CD8-positive, alpha-beta memory T cell (primary cell): ENCODE measurements at regions not wholly inside any gene's neighbourhood (a gene's known extent, or its start where the extent isn't known, plus 50 kb on each side); places are given as distances from the start of the nearest gene placed in this dataset.
"Not testable (repeated sequence)": the region's sequence is repeated elsewhere in the genome, so short reads cannot be mapped to it uniquely, and the experiment has no call there.

ENCODE experiments used
- CTCF ChIA-PET: fragments of 350-600 bp; sonication (Branson Sonifier 250); formaldehyde crosslinking; loops from one replicate; lab custom pipeline; 2021; ENCODE audit warnings: antibody characterized with exemption; lab: Charles Lee
- POLR2A ChIA-PET: fragments of 350-600 bp; sonication (Branson Sonifier 250); formaldehyde crosslinking; loops from one replicate; lab custom pipeline; 2021; ENCODE audit warnings: antibody characterized with exemption; lab: Charles Lee
- DNase-seq, 5 donors: peaks; one replicate each; pipeline versions ENCODE4 v3.0.0 to v3.0.0-alpha.2; 2020 to 2022; ENCODE audit warnings: mixed read lengths in 1 of 5
- H3K27ac ChIP-seq: one replicate; pipeline ENCODE4 v1.7.0; 2013; ENCODE audit warnings: low read depth, mild to moderate bottlenecking, low read length, moderate library complexity
- H3K27me3 ChIP-seq: 2 replicates; pipeline ENCODE4 v1.7.0; 2013; ENCODE audit warnings: low read length, mild to moderate bottlenecking; ENCODE audit not compliant: insufficient read depth, poor library complexity, severe bottlenecking
- H3K36me3 ChIP-seq: 2 replicates; pipeline ENCODE4 v1.7.0; 2013; ENCODE audit warnings: mild to moderate bottlenecking, low read length, moderate library complexity; ENCODE audit not compliant: insufficient read depth
- H3K4me1 ChIP-seq: 2 replicates; pipeline ENCODE4 v1.7.0; 2013; ENCODE audit warnings: mild to moderate bottlenecking, low read length, moderate library complexity; ENCODE audit not compliant: insufficient read depth
- H3K4me3 ChIP-seq: 2 replicates; pipeline ENCODE4 v1.7.0; 2013; ENCODE audit warnings: mild to moderate bottlenecking, low read length
- H3K9me3 ChIP-seq: 2 replicates; pipeline ENCODE4 v1.7.0; 2013; ENCODE audit warnings: mild to moderate bottlenecking, low read length
- H3K27ac Mint-ChIP-seq, 8 donors: one replicate each; pipeline ENCODE4 v1.8.0; 2020 to 2021; ENCODE audit warnings: mixed read lengths in 8 of 8, mild to moderate bottlenecking in 6 of 8, inconsistent platforms in 3 of 8, moderate library complexity in 3 of 8
- H3K27me3 Mint-ChIP-seq, 2 donors: one replicate each; pipeline ENCODE4 v1.8.0; 2020 to 2021; ENCODE audit warnings: mixed read lengths in 2 of 2, mild to moderate bottlenecking in 1 of 2, moderate library complexity in 1 of 2
- H3K36me3 Mint-ChIP-seq, 3 donors: one replicate each; pipeline ENCODE4 v1.8.0; 2020 to 2021; ENCODE audit warnings: mixed read lengths in 3 of 3, inconsistent platforms in 1 of 3, mild to moderate bottlenecking in 1 of 3
- H3K4me1 Mint-ChIP-seq, 3 donors: one replicate each; pipeline ENCODE4 v1.8.0; 2020 to 2021; ENCODE audit warnings: mixed read lengths in 3 of 3, inconsistent platforms in 1 of 3, mild to moderate bottlenecking in 1 of 3
- H3K4me3 Mint-ChIP-seq, 7 donors: one replicate each; pipeline ENCODE4 v1.8.0; 2020 to 2021; ENCODE audit warnings: mixed read lengths in 7 of 7, mild to moderate bottlenecking in 6 of 7, moderate library complexity in 4 of 7, inconsistent platforms in 2 of 7
- H3K9me3 Mint-ChIP-seq, 5 donors: one replicate each; pipeline ENCODE4 v1.8.0; 2020 to 2022; ENCODE audit warnings: mixed read lengths in 5 of 5, mild to moderate bottlenecking in 3 of 5, moderate library complexity in 2 of 5, inconsistent platforms in 1 of 5

DNA sequence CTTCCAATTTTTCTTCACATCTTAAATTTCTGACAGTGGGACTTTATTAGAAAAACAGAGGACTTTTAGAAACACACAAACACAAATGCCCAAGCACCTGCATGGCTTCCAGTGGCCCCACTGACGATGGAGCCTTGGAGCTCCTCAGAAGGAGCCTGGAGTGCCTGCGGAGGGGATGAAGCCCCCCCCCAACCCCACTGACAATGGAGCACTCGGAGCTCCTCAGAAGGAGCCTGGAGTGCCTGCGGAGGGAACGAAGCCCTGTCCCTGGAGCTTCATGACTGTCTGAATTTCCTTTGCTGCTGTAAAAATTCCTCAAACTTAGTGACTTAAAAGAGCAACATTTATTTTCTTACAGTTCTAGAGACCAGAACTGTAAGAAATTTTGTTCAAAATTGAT, 80.1 kb upstream of the VRK1 start:
- DNase-seq = no peak
- Mint-ChIP-seq H3K9me3 (no peaks in the 10 kb centered on the region), H3K36me3 (no peaks in the 10 kb centered on the region), H3K4me1 (no peaks in the 10 kb centered on the region), H3K4me3 (no peak overlapping the region), H3K27ac (no peak overlapping the region), H3K27me3 (peaks cover 21 to 57% of the 10 kb centered on the region in 2 donors)
- CTCF ChIA-PET = no interaction called here
- Histone ChIP-seq H3K36me3 (no peaks in the 10 kb centered on the region), H3K27me3 (no peaks in the 10 kb centered on the region), H3K9me3 (no peaks in the 10 kb centered on the region), H3K4me3 (no peak overlapping the region), H3K4me1 (no peaks in the 10 kb centered on the region), H3K27ac (no peak overlapping the region)
- POLR2A ChIA-PET = no interaction called here

DNA sequence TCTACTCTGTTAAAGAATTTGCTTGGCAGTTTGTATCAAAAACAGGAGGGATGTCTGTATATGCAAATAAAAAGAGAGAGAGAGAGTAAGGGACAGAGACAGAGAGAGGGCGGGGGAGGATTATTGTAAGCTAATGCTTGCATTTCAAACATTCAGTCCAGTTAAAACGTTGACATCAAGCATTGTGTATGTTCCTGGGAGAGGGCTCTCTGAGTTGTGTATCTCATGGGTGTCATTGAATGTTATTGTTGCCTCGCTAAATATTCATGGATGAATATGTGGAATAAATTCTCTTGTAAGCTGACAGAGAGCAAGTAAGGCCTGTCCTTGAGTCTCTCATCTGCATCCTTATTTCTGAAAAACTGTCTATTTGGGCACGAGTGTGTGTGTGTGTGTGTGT, 78.8 kb upstream of the VRK1 start:
- no peak overlapping the region for H3K27ac Mint-ChIP-seq
- H3K9me3 Mint-ChIP-seq = no peaks in the 10 kb centered on the region
- H3K27me3 Mint-ChIP-seq = peaks cover 18 to 46% of the 10 kb centered on the region in 2 donors
- Histone ChIP-seq H3K9me3 (no peaks in the 10 kb centered on the region), H3K27me3 (no peaks in the 10 kb centered on the region), H3K27ac (no peak overlapping the region), H3K4me3 (no peak overlapping the region), H3K36me3 (no peaks in the 10 kb centered on the region), H3K4me1 (no peaks in the 10 kb centered on the region)
- H3K4me3 Mint-ChIP-seq = no peak overlapping the region
- no peaks in the 10 kb centered on the region for H3K4me1 Mint-ChIP-seq
- CTCF ChIA-PET = no interaction called here
- POLR2A ChIA-PET = no interaction called here
- H3K36me3 Mint-ChIP-seq = no peaks in the 10 kb centered on the region
- DNase-seq = no peak

DNA sequence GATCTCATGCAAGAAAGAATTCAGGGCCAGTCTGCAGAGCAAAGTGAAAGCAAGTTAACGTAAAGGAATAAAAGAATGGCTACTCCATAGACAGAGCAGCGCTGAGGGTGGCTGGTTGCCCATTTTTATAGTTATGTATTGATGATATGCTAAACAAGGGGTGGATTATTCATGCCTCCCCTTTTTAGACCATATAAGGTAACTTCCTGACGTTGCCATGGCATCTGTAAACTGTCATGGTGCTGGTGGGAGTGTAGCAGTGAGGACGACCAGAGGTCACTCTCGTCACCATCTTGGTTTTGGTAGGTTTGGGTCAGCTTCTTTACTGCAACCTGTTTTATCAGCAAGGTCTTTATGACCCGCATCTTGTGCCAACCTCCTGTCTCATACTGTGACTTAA, 76.5 kb upstream of the VRK1 start:
- CTCF ChIA-PET, H3K4me1 Mint-ChIP-seq, H3K9me3 Mint-ChIP-seq, H3K36me3 Mint-ChIP-seq, H3K4me3 ChIP-seq, DNase-seq, H3K27ac ChIP-seq, H3K4me3 Mint-ChIP-seq, POLR2A ChIA-PET, H3K36me3 ChIP-seq, H3K27me3 ChIP-seq, H3K4me1 ChIP-seq, H3K9me3 ChIP-seq, H3K27ac Mint-ChIP-seq: not testable (repeated sequence)
- H3K27me3 Mint-ChIP-seq = peaks cover 13 to 35% of the 10 kb centered on the region in 2 donors

DNA sequence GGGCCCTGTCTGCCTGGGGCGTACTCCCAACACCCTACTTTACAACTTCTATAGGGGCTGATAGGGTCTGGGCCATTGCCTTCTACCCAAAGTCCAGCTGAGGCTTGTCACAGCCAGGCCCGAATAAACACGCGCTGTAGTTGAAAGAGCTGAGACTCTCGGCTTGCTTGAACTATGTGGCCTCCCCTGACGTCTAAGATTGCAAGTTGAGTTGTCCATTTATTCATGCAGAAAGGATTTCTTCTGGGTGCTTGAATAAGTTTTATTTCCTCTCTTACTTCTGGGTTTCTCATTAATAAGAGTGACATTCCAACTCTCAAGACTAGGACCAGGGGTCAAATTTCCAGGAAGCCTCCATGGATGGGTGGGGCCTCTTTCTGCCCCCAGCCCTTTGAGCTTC, 74.4 kb upstream of the VRK1 start:
- Mint-ChIP-seq H3K4me3 (no peak overlapping the region), H3K27me3 (peaks cover 18 to 44% of the 10 kb centered on the region in 2 donors), H3K27ac (no peak overlapping the region), H3K4me1 (no peaks in the 10 kb centered on the region), H3K9me3 (no peaks in the 10 kb centered on the region), H3K36me3 (no peaks in the 10 kb centered on the region)
- H3K27ac ChIP-seq = no peak overlapping the region
- CTCF ChIA-PET = no interaction called here
- H3K9me3 ChIP-seq = no peaks in the 10 kb centered on the region
- no peak for DNase-seq
- H3K4me3 ChIP-seq = no peak overlapping the region
- POLR2A ChIA-PET = no interaction called here
- H3K36me3 ChIP-seq = no peaks in the 10 kb centered on the region
- no peaks in the 10 kb centered on the region for H3K4me1 ChIP-seq
- no peaks in the 10 kb centered on the region for H3K27me3 ChIP-seq

DNA sequence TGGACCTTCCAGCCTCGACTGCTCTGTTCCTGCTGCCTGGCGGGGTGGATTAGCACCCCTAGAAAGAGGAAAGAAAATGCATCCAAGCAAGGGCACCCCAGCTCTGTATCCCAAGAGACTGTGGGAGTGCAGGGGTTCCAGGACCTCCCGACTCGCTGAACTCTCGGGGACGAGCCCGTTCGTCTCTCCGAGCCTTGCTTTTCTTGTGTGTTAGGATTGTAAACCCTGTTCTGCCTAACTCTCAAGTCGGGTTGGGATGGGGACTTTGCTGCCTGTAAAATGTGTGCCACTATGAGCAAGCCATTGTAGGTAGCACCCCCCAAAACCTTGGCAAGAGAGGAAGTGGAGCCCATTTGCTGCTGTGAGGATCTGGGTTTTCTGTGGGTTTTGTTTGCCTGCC, 73.2 kb upstream of the VRK1 start:
- Histone ChIP-seq H3K9me3 (no peaks in the 10 kb centered on the region), H3K36me3 (no peaks in the 10 kb centered on the region), H3K27me3 (no peaks in the 10 kb centered on the region), H3K27ac (no peak overlapping the region), H3K4me3 (no peak overlapping the region), H3K4me1 (no peaks in the 10 kb centered on the region)
- Mint-ChIP-seq H3K27ac (no peak overlapping the region), H3K27me3 (peaks cover 27 to 41% of the 10 kb centered on the region in 2 donors), H3K36me3 (no peaks in the 10 kb centered on the region), H3K9me3 (no peaks in the 10 kb centered on the region), H3K4me1 (no peaks in the 10 kb centered on the region), H3K4me3 (no peak overlapping the region)
- CTCF ChIA-PET = no interaction called here
- DNase-seq = no peak
- POLR2A ChIA-PET = no interaction called here

DNA sequence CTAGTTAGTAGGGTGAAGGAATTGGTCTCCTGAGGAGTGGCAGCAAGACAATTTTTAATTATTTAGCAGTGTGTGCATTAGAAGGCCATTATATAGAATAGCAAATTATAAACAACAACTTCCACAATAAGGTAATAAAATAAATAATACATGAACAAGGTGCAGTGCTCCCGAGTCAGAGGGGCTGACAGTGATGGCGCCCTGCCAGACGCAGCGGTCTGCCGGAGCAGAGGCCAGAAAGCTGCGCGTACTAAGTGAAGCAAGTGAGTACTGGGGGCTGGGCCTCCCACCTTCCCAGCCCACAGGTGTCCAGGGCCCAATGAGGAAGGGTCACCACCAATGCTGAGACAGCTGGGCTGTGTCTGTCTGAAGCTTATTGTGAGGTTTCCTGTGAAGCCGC, 72.0 kb upstream of the VRK1 start:
- ChIA-PET CTCF (no interaction called here), POLR2A (no interaction called here)
- H3K4me3 Mint-ChIP-seq = no peak overlapping the region
- Histone ChIP-seq H3K27me3 (no peaks in the 10 kb centered on the region), H3K27ac (no peak overlapping the region), H3K36me3 (no peaks in the 10 kb centered on the region), H3K9me3 (no peaks in the 10 kb centered on the region), H3K4me1 (no peaks in the 10 kb centered on the region), H3K4me3 (no peak overlapping the region)
- peaks cover 26 to 35% of the 10 kb centered on the region in 2 donors for H3K27me3 Mint-ChIP-seq
- DNase-seq = no peak
- H3K4me1 Mint-ChIP-seq = no peaks in the 10 kb centered on the region
- H3K9me3 Mint-ChIP-seq = no peaks in the 10 kb centered on the region
- H3K36me3 Mint-ChIP-seq = no peaks in the 10 kb centered on the region
- H3K27ac Mint-ChIP-seq = no peak overlapping the region

DNA sequence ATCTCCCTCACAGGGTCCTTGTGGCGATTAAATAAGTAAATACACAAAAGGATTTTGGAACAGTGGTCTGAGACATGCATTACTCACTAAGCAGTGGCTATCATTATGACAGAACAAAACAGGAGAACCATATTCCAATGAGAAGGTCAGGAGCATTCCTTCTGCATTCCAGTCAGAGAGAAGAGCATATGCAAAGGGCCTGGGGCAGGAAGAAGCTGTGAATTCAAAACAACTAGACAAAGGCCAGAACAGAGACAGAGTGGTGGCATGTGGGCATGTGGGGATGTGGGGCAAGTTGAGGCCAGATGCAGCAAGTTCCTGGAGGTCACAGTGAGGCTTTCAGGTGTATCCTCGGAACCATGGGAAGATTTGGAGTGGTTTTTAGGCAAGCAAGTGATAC, 70.1 kb upstream of the VRK1 start:
- DNase-seq = no peak
- Histone ChIP-seq H3K27ac (no peak overlapping the region), H3K27me3 (no peaks in the 10 kb centered on the region), H3K9me3 (no peaks in the 10 kb centered on the region), H3K4me3 (no peak overlapping the region), H3K4me1 (no peaks in the 10 kb centered on the region), H3K36me3 (no peaks in the 10 kb centered on the region)
- Mint-ChIP-seq H3K27me3 (peaks cover 23 to 34% of the 10 kb centered on the region in 2 donors), H3K36me3 (no peaks in the 10 kb centered on the region), H3K4me1 (no peaks in the 10 kb centered on the region), H3K9me3 (no peaks in the 10 kb centered on the region), H3K4me3 (no peak overlapping the region), H3K27ac (no peak overlapping the region)
- POLR2A ChIA-PET = no interaction called here
- CTCF ChIA-PET = no interaction called here

DNA sequence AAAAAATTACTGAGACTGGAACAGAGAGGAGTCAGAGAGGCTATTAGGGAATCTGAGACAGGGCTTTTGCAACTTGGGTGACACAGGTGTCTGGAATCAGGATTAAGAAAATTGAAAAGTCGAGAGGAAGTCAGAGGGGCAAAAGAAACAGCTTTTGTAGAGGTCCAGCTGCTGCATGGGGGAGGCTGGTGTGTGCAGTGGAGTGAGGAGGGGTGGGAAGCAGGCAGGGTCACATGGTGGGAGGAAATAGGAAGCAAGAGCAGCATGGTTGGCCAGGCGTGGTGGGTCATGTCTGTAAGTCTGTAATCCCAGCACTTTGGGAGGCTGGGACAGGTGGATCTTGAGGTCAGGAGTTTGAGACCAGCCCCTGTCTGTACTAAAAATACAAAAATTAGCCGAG, 69.7 kb upstream of the VRK1 start:
- ChIA-PET POLR2A (no interaction called here), CTCF (no interaction called here)
- Mint-ChIP-seq H3K4me3 (no peak overlapping the region), H3K4me1 (no peaks in the 10 kb centered on the region), H3K27ac (no peak overlapping the region), H3K9me3 (no peaks in the 10 kb centered on the region), H3K27me3 (peaks cover 27 to 34% of the 10 kb centered on the region in 2 donors), H3K36me3 (no peaks in the 10 kb centered on the region)
- Histone ChIP-seq H3K27ac (no peak overlapping the region), H3K36me3 (no peaks in the 10 kb centered on the region), H3K27me3 (no peaks in the 10 kb centered on the region), H3K4me3 (no peak overlapping the region), H3K4me1 (no peaks in the 10 kb centered on the region), H3K9me3 (no peaks in the 10 kb centered on the region)
- DNase-seq = no peak
